ENCODE measurements at regions not wholly inside any gene's neighbourhood (a gene's known extent, or its start where the extent isn't known, plus 50 kb on each side); places are given as distances from the start of the nearest gene placed in this dataset.
"Not testable (repeated sequence)": the region's sequence is repeated elsewhere in the genome, so short reads cannot be mapped to it uniquely, and the experiment has no call there.

DNA sequence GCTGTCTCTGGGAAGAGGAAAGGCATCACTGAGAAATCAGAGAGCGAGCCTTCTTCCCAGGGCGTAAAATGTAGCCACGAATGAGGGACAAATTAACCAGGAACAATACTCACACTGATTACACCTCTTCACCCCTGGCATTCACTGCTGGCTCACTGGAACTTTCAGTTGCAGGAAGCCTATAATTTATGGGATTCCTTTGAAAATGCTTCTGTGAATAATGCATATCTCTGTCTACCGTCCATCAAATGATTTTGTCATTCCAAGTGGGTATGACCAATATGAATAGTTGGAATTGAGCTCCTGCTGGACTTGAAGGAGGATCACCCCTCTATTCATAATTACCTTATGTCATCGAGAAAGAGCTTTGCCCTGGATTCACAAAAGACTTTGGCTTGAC, 360.3 kb upstream of the FZD8 start:
- DNase-seq (ENCODE audit: low spot score), result no peak

DNA sequence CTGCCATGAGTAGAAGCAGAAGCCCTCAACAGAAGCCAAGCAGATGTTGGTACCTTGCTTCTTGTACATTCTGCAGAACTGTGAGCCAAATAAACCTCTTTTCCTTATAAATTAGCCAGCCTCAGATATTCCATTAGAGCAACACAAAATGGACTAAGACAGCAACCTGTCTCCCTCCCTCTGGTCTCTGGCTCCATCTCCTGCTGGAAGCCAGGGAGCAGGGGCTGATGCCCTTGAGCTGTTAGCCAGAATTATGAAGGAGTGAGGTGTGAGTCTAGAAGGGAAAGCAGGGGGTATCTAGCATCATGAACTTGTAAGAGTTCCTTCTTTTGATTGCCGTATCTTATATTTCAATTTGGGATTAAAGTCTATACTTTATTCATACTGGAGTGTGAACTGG, 358.7 kb upstream of the FZD8 start:
- not testable (repeated sequence) for DNase-seq (ENCODE audit: low spot score)

DNA sequence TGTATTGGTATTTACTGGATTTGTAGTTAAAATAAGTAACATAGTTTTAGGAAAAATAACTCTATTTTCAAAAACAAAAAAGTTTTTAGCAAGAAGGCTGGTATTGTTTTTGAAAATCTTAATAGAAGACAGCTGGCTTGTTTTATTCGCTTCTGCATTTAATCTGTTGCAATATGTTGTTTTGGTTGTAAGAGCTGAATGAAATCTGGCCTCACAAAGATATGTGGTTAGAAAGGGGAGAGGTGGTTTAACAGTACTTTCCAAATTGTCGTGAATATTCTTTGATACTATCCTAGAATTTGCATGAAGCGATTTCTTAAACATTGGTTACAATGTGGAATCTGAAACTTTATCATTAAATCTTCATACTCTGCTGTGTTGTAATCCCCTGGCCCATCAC, 355.9 kb upstream of the FZD8 start:
- no peak for DNase-seq (ENCODE audit: low spot score)

DNA sequence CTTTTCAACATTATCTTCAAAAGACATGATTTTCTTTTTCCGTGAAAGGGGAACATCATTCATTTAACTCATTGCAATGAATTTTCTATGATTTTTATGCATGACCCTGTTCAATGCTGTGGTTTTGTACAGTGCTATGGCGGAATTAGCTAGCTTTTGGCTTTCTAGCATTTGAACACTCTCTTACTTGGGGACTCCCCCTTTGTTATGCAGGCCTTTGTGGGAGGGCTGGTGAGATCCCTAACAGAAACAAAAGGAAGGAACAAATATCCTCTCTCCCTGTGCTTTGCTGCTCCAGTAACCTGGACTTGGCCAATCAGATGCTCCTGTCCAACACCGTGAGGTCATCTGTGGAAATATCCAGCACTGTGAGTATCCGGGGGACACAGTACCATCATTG, 353.4 kb upstream of the FZD8 start:
- DNase-seq (ENCODE audit: low spot score), result no peak

DNA sequence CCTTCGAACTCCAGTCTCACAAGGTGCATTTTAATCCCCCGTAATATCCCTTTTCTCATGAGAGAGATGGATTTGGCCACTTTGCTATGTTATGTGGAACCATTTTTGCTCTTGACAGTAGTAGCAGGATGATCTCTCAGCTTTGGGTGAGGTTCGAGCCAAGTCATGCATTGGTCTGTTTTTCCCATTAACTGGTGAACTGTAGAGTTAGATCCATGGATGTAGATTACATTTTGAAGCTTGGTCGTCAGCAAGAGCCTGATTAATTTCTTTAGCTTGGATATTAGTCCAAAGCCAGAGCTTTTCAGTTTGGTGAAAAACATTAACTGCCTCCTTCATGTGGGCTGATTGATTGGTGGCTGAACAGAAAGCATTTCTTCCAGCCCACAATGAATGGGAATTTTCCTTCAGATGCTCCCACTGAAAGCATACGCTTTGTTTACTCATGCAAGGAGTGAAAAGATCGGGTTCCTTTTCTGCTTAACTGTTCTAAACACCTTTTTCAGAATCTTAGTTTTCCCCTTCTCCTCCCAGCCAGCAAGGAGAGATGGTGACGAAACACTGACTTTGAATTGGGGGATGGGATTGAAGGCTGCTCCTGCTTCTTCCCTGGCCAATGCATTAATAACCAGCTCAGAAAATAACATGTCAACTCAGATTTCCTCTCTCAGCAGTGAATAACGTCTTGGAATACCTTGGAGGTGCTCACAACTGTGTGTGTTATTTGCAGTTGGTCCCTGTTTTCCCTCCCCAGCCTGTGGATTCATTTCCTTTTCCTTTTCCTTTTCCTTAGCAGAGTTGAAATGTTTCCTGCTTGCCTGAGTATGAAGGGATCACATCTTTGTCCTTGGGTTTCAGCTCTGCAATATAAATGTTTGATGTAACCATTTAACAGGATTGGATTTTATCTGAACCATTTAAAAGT, 351.8 kb upstream of the FZD8 start:
- no peak for DNase-seq (ENCODE audit: low spot score)

DNA sequence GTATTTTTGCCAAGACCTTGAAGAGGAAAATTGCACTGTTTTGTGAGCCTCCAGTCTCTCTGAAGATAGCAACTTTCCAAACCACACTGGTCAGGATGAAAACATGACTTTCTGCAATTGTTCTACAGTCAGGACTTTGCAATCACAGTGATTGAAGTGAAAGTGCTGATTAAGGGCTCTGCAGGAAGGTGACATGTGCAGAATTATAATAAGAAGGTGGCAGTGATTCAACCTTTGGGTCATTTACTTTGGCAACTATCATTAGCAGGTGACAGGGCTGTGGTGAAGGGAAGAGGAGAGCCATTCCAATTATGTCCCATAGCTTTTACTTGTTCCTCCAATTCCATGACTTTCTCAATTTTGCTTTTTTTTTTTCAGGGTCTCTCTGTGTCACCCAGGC, 350.0 kb upstream of the FZD8 start:
- peak; percentile 17 for DNase-seq (ENCODE audit: low spot score)

DNA sequence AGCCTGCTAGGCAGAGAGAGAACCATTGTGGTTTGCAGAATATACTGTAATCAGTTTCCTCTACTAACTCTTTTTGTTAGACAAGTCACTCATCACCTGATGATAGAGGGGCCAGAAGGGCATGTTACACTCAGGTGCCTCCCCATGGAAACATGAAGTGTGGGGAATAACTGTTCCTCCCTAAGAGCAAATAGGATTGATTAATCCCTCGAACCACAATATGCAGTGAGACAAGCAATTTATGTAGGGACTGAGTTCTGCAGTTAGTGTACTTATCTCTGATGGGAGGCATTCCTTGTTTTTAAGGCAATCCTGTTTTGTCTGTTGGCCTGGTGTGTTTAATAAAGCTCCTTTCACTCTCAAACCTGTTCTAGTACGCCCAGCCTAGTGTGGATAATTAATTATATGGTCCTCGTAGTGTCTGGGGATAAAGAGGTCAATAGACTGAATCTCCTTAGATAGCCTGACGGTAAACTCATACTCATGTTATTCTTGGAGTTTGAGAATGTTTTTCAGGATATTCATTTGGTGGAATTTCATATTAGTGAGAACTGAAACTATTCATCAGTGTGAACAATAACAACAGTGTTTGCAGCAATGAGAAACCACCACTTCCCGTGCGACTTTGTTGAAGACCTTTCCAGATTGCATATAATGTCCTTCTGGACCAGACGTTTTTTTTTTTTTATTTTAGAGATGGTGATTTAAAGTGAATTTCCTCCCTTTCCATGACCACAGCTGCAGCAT, 344.8 kb upstream of the FZD8 start:
- no peak for DNase-seq (ENCODE audit: low spot score)

DNA sequence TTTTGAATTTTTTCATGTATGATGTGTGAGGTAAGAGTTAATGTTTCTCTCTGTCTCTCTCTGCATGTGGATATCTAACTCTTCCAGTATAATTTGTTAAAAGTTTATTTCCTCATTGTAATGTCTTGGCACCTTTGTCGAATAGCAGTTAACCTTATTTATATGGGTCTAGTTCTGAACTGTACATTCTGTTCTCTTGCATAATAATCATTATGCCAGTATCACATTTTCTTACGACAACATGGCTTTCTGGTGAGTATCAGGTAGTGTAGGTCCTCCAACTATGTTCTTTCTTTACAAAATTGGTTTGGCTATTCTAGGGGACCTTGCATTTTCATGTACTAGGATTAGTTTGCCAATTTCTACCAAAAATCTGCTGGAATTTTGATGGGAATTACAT, 337.0 kb upstream of the FZD8 start:
- no peak for DNase-seq (ENCODE audit: low spot score)

DNA sequence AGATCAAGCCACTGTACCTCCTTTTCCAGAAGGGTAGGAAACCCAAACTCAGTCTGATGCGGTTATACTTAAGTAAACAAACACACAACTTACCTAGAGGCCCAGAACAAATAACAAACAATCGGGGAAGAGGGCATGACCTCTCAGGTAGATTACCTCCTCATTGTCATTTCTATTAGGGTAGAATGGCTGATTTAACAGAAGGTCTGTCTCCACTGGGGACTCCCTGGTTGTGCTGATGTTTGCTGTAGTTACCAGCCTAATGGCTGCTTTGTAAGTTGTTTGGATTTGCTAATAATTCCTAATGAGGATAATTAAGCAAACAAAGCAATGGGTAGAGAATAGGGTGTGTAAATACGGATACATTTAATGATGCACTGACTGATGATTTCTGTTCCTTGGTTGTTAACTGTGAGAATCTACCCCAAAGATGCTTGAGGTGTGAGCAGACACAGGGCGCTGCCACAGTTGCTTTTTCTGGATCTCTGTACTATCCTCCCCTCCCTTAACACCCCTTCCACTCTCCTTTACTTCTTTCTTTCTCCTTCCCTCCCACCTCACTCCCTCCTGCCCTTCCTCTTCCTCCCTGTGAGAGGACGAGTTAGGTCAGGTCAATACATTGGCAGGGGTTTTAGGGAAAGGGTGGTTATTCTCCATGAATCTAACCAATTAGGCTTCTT, 332.0 kb upstream of the FZD8 start:
- DNase-seq (ENCODE audit: low spot score), result not testable (repeated sequence)

DNA sequence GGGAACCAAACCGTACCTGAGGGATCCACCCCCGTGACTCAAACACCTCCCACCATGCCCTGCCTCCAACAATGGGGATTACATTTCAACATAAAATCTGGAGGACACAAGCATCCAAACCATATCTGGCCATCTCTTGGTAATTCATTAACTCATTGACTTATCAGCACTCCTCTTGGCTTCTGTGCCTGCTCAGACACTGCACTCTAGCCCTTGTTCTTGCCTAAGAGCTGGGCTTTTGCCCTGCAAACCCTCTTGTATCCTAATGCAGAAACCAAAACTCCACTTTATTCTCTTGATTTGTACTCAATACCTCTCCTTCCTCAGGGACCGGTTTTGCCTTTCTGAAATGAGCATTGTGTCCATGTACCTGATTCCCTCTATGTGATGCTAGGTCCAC, 330.2 kb upstream of the FZD8 start:
- no peak for DNase-seq (ENCODE audit: low spot score)

DNA sequence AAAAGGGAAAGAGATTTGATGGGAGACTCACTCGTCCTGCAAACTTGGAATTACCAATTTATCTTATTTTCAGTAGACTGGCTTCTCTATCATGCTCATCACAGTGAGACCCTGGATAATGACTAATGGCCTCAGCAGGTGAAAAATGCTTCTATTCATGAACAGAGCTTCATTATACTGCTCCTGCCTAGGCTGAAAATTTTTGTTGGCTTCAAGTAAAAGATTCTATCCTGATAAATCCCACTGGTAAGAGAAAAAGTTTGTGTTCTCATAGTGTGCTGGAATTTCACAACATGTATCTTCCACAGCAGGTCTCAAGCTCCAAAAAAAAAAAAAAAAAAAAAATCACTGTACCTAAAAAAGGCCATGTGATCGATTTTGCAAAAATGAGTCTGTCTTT, 329.3 kb upstream of the FZD8 start:
- no peak for DNase-seq (ENCODE audit: low spot score)

DNA sequence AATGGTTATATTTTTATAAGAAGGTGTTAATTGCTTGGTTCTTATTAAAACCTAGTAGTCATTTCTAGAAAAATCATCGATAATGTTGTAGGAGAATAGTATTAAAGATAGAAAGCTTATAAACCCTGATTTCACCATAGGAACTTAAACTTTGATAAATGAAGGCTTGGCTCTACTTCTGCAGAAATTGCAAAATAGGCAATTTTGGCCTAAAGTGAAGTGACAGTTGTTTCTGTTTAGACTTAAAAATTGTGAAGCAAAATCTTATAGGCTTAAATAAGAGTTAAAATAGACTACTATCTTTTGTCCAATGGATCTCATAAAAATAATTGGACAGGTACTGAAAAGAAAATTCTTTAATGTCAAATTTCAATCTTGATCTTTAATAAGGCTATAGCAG, 321.6 kb upstream of the FZD8 start:
- DNase-seq (ENCODE audit: low spot score), result no peak

DNA sequence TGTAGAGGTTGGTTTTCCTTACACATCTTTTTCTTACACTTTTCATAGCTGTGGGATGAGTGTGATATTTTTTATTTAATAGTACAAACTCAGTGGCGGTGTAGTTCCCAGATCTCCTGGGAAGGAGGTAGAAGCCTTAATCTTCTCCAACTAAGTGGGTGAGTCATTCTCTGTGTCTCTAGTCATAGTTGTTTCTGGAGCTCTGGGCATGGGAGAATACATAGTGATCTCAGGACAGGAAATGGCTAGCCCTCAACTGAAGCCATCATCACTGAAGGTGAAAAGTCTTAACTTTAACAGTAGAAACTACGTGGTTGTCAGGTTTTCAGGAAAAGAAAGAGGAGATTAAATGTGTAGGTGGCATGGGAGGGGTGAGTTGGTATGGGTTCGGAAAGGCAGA, 319.4 kb upstream of the FZD8 start:
- DNase-seq (ENCODE audit: low spot score), result no peak

DNA sequence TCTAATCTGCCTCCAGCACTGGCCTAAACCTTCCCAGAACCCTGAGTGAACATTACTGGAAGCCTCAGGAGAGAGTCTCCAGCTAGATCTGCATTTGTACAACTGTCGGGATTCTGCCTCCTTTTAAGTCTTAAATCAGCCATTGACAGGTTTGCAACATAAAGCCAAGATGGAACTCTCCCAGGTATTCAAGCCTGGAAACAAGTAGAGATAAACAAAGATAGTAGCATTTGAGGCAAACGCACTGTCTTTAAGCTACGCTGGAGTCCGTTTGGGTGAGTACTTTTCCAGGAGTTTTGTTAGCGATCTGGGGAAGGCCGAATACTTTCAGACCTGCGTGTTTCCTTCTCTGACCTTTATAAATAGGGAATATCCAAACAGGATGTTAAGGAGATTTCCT, 317.2 kb upstream of the FZD8 start:
- DNase-seq (ENCODE audit: low spot score), result no peak

DNA sequence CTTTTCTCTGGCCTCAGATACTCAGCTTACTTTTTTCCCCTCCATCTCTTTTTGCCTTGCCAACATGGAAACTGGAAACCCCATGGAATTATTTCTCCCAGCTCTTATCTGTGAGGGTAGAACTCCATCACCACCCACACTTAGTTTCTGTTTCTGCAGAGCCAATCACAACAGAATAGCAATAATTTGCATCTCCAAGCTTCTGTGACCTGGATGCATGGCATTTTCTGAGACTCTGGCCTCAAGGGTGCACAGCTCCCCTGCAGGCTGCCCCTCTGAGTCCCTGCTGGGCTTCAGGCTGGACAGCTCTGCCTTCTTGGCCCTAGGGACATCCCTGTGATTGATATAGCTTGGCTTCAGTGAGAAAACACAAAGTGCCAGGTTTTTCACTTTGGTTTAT, 316.5 kb upstream of the FZD8 start:
- not testable (repeated sequence) for DNase-seq (ENCODE audit: low spot score)

DNA sequence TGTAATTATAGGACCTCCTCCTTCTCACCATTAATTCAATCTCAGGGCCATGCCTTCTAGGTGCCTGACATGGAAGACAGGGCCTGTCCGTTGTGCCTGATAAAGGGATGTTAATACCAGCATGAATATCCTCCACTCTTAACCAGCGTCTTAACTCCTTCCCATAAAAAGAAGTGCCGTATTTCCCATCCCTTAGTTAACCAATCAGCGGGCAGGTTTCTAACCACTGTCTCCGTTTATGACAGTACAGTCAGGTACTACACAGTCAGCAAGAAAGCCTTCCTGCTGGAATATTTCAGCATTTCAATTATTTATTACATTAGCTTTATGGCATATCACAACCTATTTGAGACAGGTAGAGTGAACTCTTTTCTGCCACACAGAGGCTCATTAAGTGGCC, 308.6 kb upstream of the FZD8 start:
- no peak for DNase-seq (ENCODE audit: low spot score)

DNA sequence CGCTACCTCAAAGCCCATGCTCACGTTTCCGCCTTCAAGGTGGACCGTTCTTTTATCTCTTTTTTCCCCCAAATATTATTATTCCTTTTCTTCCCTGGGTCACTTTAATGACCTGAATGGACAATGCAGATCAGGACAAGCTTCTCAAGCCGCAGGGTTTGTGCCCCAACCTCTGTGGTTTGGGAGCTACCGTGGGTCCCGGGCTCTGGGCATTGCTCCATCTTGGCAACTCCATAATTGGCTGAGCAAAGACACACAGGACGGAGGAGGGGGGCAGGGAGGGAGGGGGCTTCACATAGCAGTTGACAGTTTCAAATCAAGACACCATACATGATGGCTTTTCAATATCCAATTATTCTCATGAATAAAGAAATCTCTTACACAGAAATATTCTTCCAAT, 308.1 kb upstream of the FZD8 start:
- DNase-seq (ENCODE audit: low spot score), result no peak

DNA sequence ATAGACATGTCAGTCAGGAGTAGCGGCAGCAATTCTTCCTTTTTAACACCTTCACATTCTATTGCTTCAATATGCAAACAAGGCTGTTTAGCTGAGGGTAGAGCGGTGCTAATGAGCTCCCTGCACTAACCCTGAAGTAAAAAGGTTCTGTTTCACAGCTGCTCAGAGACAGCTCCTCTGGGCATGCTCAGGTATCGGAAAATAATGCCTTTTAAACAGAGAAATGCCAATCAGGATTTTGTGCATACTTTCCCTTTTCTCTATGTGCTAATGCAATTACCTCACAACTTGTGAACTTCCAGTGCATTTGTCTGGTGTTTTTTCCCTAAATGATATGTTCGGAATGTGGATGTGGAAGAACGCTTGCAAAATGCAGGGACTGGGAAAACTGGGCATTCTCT, 307.7 kb upstream of the FZD8 start:
- no peak for DNase-seq (ENCODE audit: low spot score)

DNA sequence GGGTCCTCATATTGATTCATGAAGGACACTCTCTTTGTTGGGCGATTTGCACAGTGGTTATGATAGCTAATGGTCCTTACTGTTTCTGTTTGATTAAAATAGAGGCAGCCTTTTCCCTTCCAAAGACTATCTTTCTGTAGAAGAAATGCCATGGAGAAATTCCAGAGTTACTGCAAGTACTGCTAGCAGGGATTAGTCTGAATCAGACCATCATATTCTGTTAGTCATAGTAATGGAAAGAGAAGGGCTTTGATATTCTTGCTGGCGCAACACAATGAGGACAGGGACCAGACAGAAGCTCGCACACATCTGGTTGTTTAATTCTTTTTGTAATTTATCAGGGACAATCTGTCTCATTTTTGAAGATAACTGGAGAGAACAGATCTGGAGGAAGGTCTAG, 304.5 kb upstream of the FZD8 start:
- DNase-seq (ENCODE audit: low spot score), result no peak

DNA sequence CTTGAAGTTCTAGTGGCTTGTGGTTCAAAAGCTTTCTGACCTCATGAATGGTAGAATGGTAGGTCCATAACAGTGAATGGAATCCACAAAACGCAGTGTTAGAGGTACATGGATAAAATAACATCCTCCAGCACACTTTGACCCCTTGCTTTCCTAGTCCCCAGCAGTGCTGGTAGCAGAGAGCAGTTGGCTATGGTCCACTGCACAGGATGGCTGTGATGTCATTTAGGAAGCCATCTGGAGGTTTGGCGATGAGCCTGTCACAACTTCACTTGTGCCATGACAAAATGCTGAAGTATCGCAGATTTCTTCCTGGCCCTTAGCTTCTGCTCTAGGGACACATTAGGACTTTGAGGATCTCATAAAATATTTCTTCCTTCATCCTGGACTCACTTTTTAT, 300.0 kb upstream of the FZD8 start:
- no peak for DNase-seq (ENCODE audit: low spot score)

DNA sequence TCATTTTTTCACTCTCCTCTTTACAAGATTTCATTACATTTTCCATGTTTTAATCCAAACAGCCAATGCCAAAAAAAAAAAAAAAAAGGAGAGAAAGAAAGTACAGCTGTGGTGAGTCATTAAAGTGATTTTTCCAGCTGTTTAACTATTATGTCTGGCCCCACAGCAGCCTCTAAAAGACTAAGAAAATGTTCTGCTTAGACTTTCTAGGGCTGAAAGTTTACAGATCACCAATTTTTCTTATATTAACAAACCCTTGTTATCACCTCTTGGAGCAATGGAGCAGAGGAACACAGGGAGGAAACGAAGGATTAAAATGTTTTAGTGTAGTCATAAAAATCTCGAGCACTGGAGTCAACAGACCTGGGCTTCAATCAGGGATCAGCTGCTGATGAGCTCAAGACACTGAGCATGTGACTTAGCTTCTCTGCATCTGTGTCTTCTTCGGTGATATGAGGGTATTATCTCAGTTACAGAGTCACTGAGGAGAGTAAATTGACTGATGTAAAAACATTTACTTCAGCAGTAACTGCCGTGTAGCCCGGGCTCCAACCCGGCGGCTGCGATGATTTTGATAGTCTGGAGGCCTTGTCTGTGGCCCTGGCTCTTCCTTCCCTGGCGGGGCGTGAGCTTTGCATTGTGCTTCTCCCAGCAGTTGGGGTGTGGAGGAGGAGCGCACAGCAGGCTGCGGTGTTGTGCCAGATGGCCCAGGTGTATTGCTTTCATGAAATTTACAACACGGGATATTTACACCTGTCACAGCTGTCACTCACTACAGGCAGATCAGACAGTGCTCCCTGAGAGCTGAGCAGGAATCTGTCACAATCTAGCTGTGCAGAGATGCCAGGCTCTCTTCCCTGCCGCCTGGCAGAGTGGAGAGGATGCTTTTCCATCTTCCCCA, 298.3 kb upstream of the FZD8 start:
- DNase-seq (ENCODE audit: low spot score), result no peak

DNA sequence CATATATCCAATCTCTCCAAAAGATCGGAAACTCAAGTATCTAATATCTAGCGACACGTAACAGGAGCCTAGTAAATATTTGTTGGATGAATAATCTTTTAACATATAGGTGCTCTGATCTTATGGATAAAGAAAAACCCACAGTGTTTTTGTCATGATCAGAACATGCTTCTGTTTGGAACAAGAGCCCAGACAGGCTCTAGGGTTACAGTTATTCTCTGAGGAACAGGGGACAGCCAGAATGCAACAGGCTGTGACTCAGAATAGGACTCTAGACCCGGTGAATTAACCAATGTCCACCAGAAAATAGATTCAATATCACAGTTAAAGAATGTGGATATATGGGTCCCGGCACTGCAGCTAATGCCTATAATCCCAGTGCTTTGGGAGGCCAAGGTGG, 296.1 kb upstream of the FZD8 start:
- no peak for DNase-seq (ENCODE audit: low spot score)
